Endothelial cell of umbilical vein (primary cell): ENCODE measurements at regions not wholly inside any gene's neighbourhood (a gene's known extent, or its start where the extent isn't known, plus 50 kb on each side); places are given as distances from the start of the nearest gene placed in this dataset.

ENCODE experiments used
- BruUV-seq: library from RNA; stranded (reverse); fragments of 400-500 nt; replicated peaks from 2 replicates; lab custom pipeline; 2021; lab: Mats Ljungman, UMichigan
- CTCF ChIA-PET: fragments of 300-600, 350-600 bp; sonication (Branson Sonifier 250); formaldehyde crosslinking; loops from one replicate; lab custom pipeline; 2021; ENCODE audit warnings: antibody characterized with exemption, inconsistent platforms; lab: Charles Lee
- POLR2A ChIA-PET: fragments of 300-600, 350-600 bp; sonication (Branson Sonifier 250); formaldehyde crosslinking; loops from one replicate; lab custom pipeline; 2021; ENCODE audit warnings: antibody characterized with exemption, inconsistent platforms; lab: Charles Lee
- DNase-seq: peaks from one replicate; pipeline ENCODE4 v3.0.0-alpha.2; 2011; ENCODE audit warnings: low read depth, low spot score
- FAIRE-seq: peaks from 2 replicates; lab custom pipeline; 2011; peaks lifted over from hg19 to GRCh38; lab: Jason Lieb, UNC
- H2AFZ ChIP-seq: 2 replicates; pipeline ENCODE4 v1.6.0; 2012; ENCODE audit warnings: low read depth, low read length, control low read depth, inconsistent platforms
- H3K27ac ChIP-seq: 2 replicates; pipeline ENCODE4 v1.5.1; 2011; ENCODE audit warnings: low read depth, mild to moderate bottlenecking, control low read depth, low read length, moderate library complexity; ENCODE audit not compliant: insufficient read depth
- H3K27me3 ChIP-seq, 2 experiments: 2 replicates each; pipeline versions ENCODE4 v1.6.0 to v1.6.1; 2011; ENCODE audit warnings: low read length in 2 of 2, mixed read lengths in 1 of 2; ENCODE audit not compliant: control insufficient read depth in 2 of 2, insufficient read depth in 2 of 2
- H3K36me3 ChIP-seq, 2 experiments: 2 replicates in 1 of 2; 3 replicates in 1 of 2; pipeline ENCODE4 v1.5.1; 2011; ENCODE audit warnings: low read length in 2 of 2, mild to moderate bottlenecking in 1 of 2, moderate library complexity in 1 of 2; ENCODE audit not compliant: control insufficient read depth in 2 of 2, insufficient read depth in 2 of 2; ENCODE audit errors: extremely low read depth in 1 of 2
- H3K4me1 ChIP-seq: 3 replicates; pipeline ENCODE4 v1.5.1; 2011; ENCODE audit warnings: mild to moderate bottlenecking, low read length; ENCODE audit not compliant: control insufficient read depth, insufficient read depth; ENCODE audit errors: extremely low read depth
- H3K4me2 ChIP-seq: 2 replicates; pipeline ENCODE4 v1.6.1; 2011; ENCODE audit warnings: low read length, control low read depth, mixed read lengths; ENCODE audit not compliant: insufficient read depth
- H3K4me3 ChIP-seq, 3 experiments: fragments of 200-600 bp in 1 of 3; sonication (generic), shearing (Covaris generic) in 1 of 3; replicated peaks in 1 of 3; 2 replicates each; pipeline ENCODE4 v1.5.1; 2011 to 2016; ENCODE audit warnings: control low read depth in 3 of 3, low read length in 3 of 3, mild to moderate bottlenecking in 2 of 3, inconsistent platforms in 1 of 3, low read depth in 1 of 3, moderate library complexity in 1 of 3; ENCODE audit not compliant: insufficient read depth in 1 of 3
- H3K79me2 ChIP-seq: 2 replicates; pipeline ENCODE4 v1.6.0; 2012; ENCODE audit warnings: low read length, inconsistent platforms; ENCODE audit not compliant: control insufficient read depth, insufficient read depth
- H3K9ac ChIP-seq: replicated peaks from 2 replicates; pipeline ENCODE3; 2011; ENCODE audit warnings: low read length, control low read depth; ENCODE audit not compliant: insufficient read depth; ENCODE audit errors: extremely low read depth
- H3K9me1 ChIP-seq: replicated peaks from 3 replicates; pipeline ENCODE4 v1.6.0; 2011; ENCODE audit warnings: mild to moderate bottlenecking, low read length; ENCODE audit not compliant: control insufficient read depth, insufficient read depth; ENCODE audit errors: extremely low read depth
- H3K9me3 ChIP-seq: replicated peaks from 2 replicates; pipeline ENCODE4 v1.5.1; 2012; ENCODE audit warnings: low read length, inconsistent platforms; ENCODE audit not compliant: control insufficient read depth, insufficient read depth
- H4K20me1 ChIP-seq: replicated peaks from 2 replicates; pipeline ENCODE3; 2011; ENCODE audit warnings: mild to moderate bottlenecking, low read length; ENCODE audit not compliant: control insufficient read depth, insufficient read depth; ENCODE audit errors: extremely low read depth
- CTCF ChIP-seq, 2 donors: IDR thresholded peaks; 1 replicate in 1 of 2; 2 replicates in 1 of 2; pipeline ENCODE4 v1.5.1; 2011; ENCODE audit warnings: low read length in 2 of 2, mild to moderate bottlenecking in 2 of 2, moderate library complexity in 2 of 2, control low read depth in 1 of 2, inconsistent platforms in 1 of 2, low read depth in 1 of 2; ENCODE audit not compliant: insufficient read depth in 1 of 2; ENCODE audit errors: extremely low read depth in 1 of 2
- EZH2 ChIP-seq: IDR thresholded peaks from 2 replicates; pipeline ENCODE4 v1.6.1; 2012; ENCODE audit warnings: borderline replicate concordance, low read depth, mild to moderate bottlenecking, moderate library complexity, low read length, inconsistent platforms; ENCODE audit not compliant: severe bottlenecking
- FOS ChIP-seq: IDR thresholded peaks from 2 replicates; pipeline ENCODE4 v1.6.1; 2011; ENCODE audit warnings: mild to moderate bottlenecking, low read length, moderate library complexity, borderline replicate concordance; ENCODE audit not compliant: insufficient read depth
- GATA2 ChIP-seq: IDR thresholded peaks from 2 replicates; pipeline ENCODE4 v1.7.0; 2011; ENCODE audit warnings: low read depth, mild to moderate bottlenecking, moderate library complexity, mixed read lengths, low read length; ENCODE audit not compliant: insufficient read length, insufficient read depth
- JUN ChIP-seq: IDR thresholded peaks from 2 replicates; pipeline ENCODE4 v1.6.1; 2011; ENCODE audit warnings: borderline replicate concordance, low read depth; ENCODE audit not compliant: insufficient read length, insufficient read depth
- MAX ChIP-seq: IDR thresholded peaks from 2 replicates; pipeline ENCODE4 v1.6.1; 2011; ENCODE audit not compliant: insufficient read depth, insufficient read length
- MYC ChIP-seq: IDR thresholded peaks from one replicate; pipeline ENCODE4 v1.6.1; 2011; ENCODE audit warnings: mild to moderate bottlenecking, low read depth, low read length
- POLR2A ChIP-seq: IDR thresholded peaks from 2 replicates; pipeline ENCODE4 v1.6.1; 2012; ENCODE audit warnings: low read depth, mild to moderate bottlenecking, control low read depth, low read length
- POLR2AphosphoS5 ChIP-seq: IDR thresholded peaks from 2 replicates; pipeline ENCODE4 v1.6.1; 2012; ENCODE audit warnings: low read depth, mild to moderate bottlenecking, control low read depth, low read length, moderate library complexity; ENCODE audit not compliant: insufficient read depth
- dilution Hi-C: fragments of 300-500 bp; cut with MboI; formaldehyde crosslinking; loops from one replicate; pipeline ENCODE4 v1.15.0; 2019; ENCODE audit warnings: low sequenced_read_pairs; ENCODE audit not compliant: extremely low pct_ligation_motif_present
- intact Hi-C: fragments of 100-400 bp; cut with micrococcal nuclease; formaldehyde crosslinking; loops from one replicate; pipeline ENCODE4 v1.10.0; 2022

DNA sequence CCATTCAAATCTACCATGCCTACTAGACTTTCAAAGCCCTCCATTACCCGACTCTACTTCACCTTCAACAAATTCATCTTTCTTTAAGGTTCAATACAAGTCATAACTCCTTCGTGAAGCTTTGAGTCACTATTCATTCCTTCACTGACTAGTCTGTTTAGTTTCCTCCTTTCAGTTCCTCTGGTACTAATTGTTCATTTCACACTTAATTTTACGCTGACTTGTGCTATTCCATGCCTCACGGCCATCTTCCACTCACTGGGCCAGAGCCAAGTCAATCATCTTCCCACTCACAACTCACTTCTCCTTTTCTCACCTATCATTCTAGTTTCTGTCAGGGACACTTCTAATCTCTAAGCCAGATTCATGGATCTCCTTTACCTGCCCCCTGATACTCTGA, 136.2 kb downstream of the MTX2 start:
- no peak for FAIRE-seq
- ChIA-PET CTCF (no interaction called here), POLR2A (no interaction called here)
- intact Hi-C loops (no loop called here), dilution Hi-C loops (no loop called here)
- no peak for DNase-seq
- Histone ChIP-seq H3K9ac (no peak overlapping the region), H2AFZ (no peak overlapping the region), H3K9me1 (no peaks in the 10 kb centered on the region), H3K4me2 (no peak overlapping the region), H3K36me3 (no peaks in the 10 kb centered on the region), H3K4me3 (no peak overlapping the region), H3K27me3 (no peaks in the 10 kb centered on the region), H4K20me1 (no peaks in the 10 kb centered on the region), H3K4me1 (no peaks in the 10 kb centered on the region), H3K79me2 (no peaks in the 10 kb centered on the region), H3K27ac (no peak overlapping the region), H3K9me3 (no peaks in the 10 kb centered on the region)
- TF ChIP-seq MAX (no peak), EZH2 (no peak), POLR2AphosphoS5 (no peak), MYC (no peak), JUN (no peak), POLR2A (no peak), FOS (no peak), CTCF (IDR thresholded peaks at IDR 0.05; ENCODE audit: extremely low read depth in 1 of 2, insufficient read depth in 1 of 2, low read depth in 1 of 2, low read length in 2 of 2) (no peak), GATA2 (no peak)
- no TSS peak for BruUV-seq
